WTC11 (cell line): ENCODE measurements at regions not wholly inside any gene's neighbourhood (a gene's known extent, or its start where the extent isn't known, plus 50 kb on each side); places are given as distances from the start of the nearest gene placed in this dataset.

Experiments
- ATAC-seq: fragments of 200-7000 bp; cut with Tn5 transposase; 2 replicates; pipeline ENCODE4 v1.10.0; 2021; ENCODE audit warnings: mild to moderate bottlenecking, moderate library complexity
- CTCF ChIA-PET: fragments of 300-600 bp; sonication (Branson Sonifier 250); formaldehyde crosslinking; loops from one replicate; lab custom pipeline; 2021; ENCODE audit warnings: antibody characterized with exemption; lab: Charles Lee
- POLR2A ChIA-PET: fragments of 350-600 bp; sonication (Branson Sonifier 250); formaldehyde crosslinking; loops from one replicate; lab custom pipeline; 2021; ENCODE audit warnings: antibody characterized with exemption; lab: Charles Lee
- DNase-seq: peaks from one replicate; pipeline ENCODE4 v3.0.0; 2021; ENCODE audit warnings: low spot score
- H3K27ac Mint-ChIP-seq: 2 replicates; pipeline ENCODE4 v1.8.0; 2021; ENCODE audit warnings: mixed read lengths
- H3K27me3 Mint-ChIP-seq: 2 replicates; pipeline ENCODE4 v1.8.0; 2021; ENCODE audit warnings: low read depth, mild to moderate bottlenecking, moderate library complexity, mixed read lengths
- H3K36me3 Mint-ChIP-seq: 2 replicates; pipeline ENCODE4 v1.8.0; 2021; ENCODE audit warnings: mixed read lengths
- H3K4me1 Mint-ChIP-seq: 2 replicates; pipeline ENCODE4 v1.8.0; 2022; ENCODE audit warnings: mixed read lengths
- H3K4me3 Mint-ChIP-seq: 2 replicates; pipeline ENCODE4 v1.8.0; 2021; ENCODE audit warnings: mild to moderate bottlenecking, moderate library complexity, mixed read lengths
- H3K9me3 Mint-ChIP-seq: 2 replicates; pipeline ENCODE4 v1.8.0; 2021; ENCODE audit warnings: mixed read lengths
- AFF4 ChIP-seq: sonication (generic); formaldehyde crosslinking; IDR thresholded peaks from 2 replicates; pipeline ENCODE4 v1.8.1; 2023; ENCODE audit warnings: mild to moderate bottlenecking, missing genetic modification reagents, borderline replicate concordance
- AR ChIP-seq: fragments of 250-450 bp; sonication (Bioruptor Pico); IDR thresholded peaks from 2 replicates; pipeline ENCODE4 v1.9.0; 2021; ENCODE audit warnings: mild to moderate bottlenecking
- ATF1 ChIP-seq: sonication (generic); formaldehyde crosslinking; IDR thresholded peaks from 2 replicates; pipeline ENCODE4 v1.8.1; 2023; ENCODE audit warnings: mild to moderate bottlenecking, moderate library complexity, missing genetic modification reagents
- ATF6 ChIP-seq: sonication (generic); formaldehyde crosslinking; IDR thresholded peaks from 2 replicates; pipeline ENCODE4 v1.8.1; 2023; ENCODE audit warnings: mild to moderate bottlenecking, missing genetic modification reagents
- CDX4 ChIP-seq: fragments of 250-450 bp; sonication (Bioruptor Pico); IDR thresholded peaks from 2 replicates; pipeline ENCODE4 v1.9.0; 2021; ENCODE audit warnings: moderate library complexity, mild to moderate bottlenecking, inconsistent platforms, borderline replicate concordance
- ERG ChIP-seq: fragments of 250-450 bp; sonication (Bioruptor Pico); IDR thresholded peaks from 2 replicates; pipeline ENCODE4 v1.8.0; 2021; ENCODE audit warnings: mild to moderate bottlenecking
- ETV6 ChIP-seq: sonication (generic); formaldehyde crosslinking; IDR thresholded peaks from 2 replicates; pipeline ENCODE4 v1.8.1; 2022; ENCODE audit warnings: mild to moderate bottlenecking, missing genetic modification reagents
- FOXJ3 ChIP-seq: sonication (generic); formaldehyde crosslinking; IDR thresholded peaks from 2 replicates; pipeline ENCODE4 v1.9.0; 2021; ENCODE audit warnings: missing genetic modification reagents, mild to moderate bottlenecking, borderline replicate concordance
- KAT7 ChIP-seq: sonication (generic); formaldehyde crosslinking; IDR thresholded peaks from 2 replicates; pipeline ENCODE4 v1.8.1; 2023; ENCODE audit warnings: missing genetic modification reagents, mild to moderate bottlenecking, borderline replicate concordance
- MAX ChIP-seq: sonication (generic); formaldehyde crosslinking; IDR thresholded peaks from 2 replicates; pipeline ENCODE4 v1.8.0; 2022; ENCODE audit warnings: mild to moderate bottlenecking, missing genetic modification reagents
- NFYB ChIP-seq: sonication (generic); formaldehyde crosslinking; conservative IDR thresholded peaks from 2 replicates; pipeline ENCODE4 v1.8.0; 2022; ENCODE audit warnings: low read depth, missing genetic modification reagents
- NR1H2 ChIP-seq: sonication (generic); formaldehyde crosslinking; IDR thresholded peaks from 2 replicates; pipeline ENCODE4 v1.9.0; 2021; ENCODE audit warnings: mild to moderate bottlenecking, moderate library complexity, missing genetic modification reagents
- PRRX2 ChIP-seq: fragments of 250-450 bp; sonication (Bioruptor Pico); IDR thresholded peaks from 2 replicates; pipeline ENCODE4 v1.8.0; 2021; ENCODE audit warnings: mild to moderate bottlenecking
- RELA ChIP-seq: sonication (generic); formaldehyde crosslinking; IDR thresholded peaks from 2 replicates; pipeline ENCODE4 v1.8.1; 2022; ENCODE audit warnings: missing genetic modification reagents, mild to moderate bottlenecking, borderline replicate concordance
- RORB ChIP-seq: fragments of 250-450 bp; sonication (Bioruptor Pico); IDR thresholded peaks from 2 replicates; pipeline ENCODE4 v1.9.0; 2021; ENCODE audit warnings: mild to moderate bottlenecking
- SMAD3 ChIP-seq: sonication (generic); formaldehyde crosslinking; IDR thresholded peaks from 2 replicates; pipeline ENCODE4 v1.8.0; 2022; ENCODE audit warnings: missing genetic modification reagents, mild to moderate bottlenecking, borderline replicate concordance
- TCF7 ChIP-seq: sonication (generic); formaldehyde crosslinking; IDR thresholded peaks from 2 replicates; pipeline ENCODE4 v1.8.0; 2022; ENCODE audit warnings: mild to moderate bottlenecking, low read depth, missing genetic modification reagents, moderate library complexity
- TEAD1 ChIP-seq: sonication (generic); formaldehyde crosslinking; IDR thresholded peaks from 2 replicates; pipeline ENCODE4 v1.8.0; 2022; ENCODE audit warnings: mild to moderate bottlenecking, missing genetic modification reagents
- TEAD4 ChIP-seq: sonication (generic); formaldehyde crosslinking; IDR thresholded peaks from 2 replicates; pipeline ENCODE4 v1.8.0; 2022; ENCODE audit warnings: mild to moderate bottlenecking, missing genetic modification reagents
- USF1 ChIP-seq: sonication (generic); formaldehyde crosslinking; IDR thresholded peaks from 2 replicates; pipeline ENCODE4 v1.8.0; 2022; ENCODE audit warnings: mild to moderate bottlenecking, missing genetic modification reagents
- ZBTB43 ChIP-seq: sonication (generic); formaldehyde crosslinking; IDR thresholded peaks from 2 replicates; pipeline ENCODE4 v1.8.1; 2023; ENCODE audit warnings: mild to moderate bottlenecking, missing genetic modification reagents
- ZNF219 ChIP-seq: sonication (generic); formaldehyde crosslinking; IDR thresholded peaks from 2 replicates; pipeline ENCODE4 v1.8.0; 2023; ENCODE audit warnings: missing genetic modification reagents, mild to moderate bottlenecking, borderline replicate concordance
- ZNF416 ChIP-seq: fragments of 250-450 bp; sonication (Bioruptor Pico); IDR thresholded peaks from 2 replicates; pipeline ENCODE4 v1.9.0; 2021; ENCODE audit warnings: mild to moderate bottlenecking, inconsistent platforms
- ZNF671 ChIP-seq: fragments of 250-450 bp; sonication (Bioruptor Pico); IDR thresholded peaks from 2 replicates; pipeline ENCODE4 v1.8.0; 2021; ENCODE audit warnings: mild to moderate bottlenecking

- DNase-seq (no peak), ATAC-seq (no peak)
- Mint-ChIP-seq H3K27ac (no peak overlapping the region), H3K36me3 (no peaks in the 10 kb centered on the region), H3K27me3 (no peaks in the 10 kb centered on the region), H3K4me1 (no peaks in the 10 kb centered on the region), H3K4me3 (no peak overlapping the region), H3K9me3 (no peaks in the 10 kb centered on the region)
- no peak for TF ChIP-seq KAT7 (CRISPR knock-in tag)
- TF ChIP-seq AR (CRISPR knock-in tag) = no peak
- TF ChIP-seq ZNF219 (CRISPR knock-in tag) = no peak
- TF ChIP-seq MAX = no peak
- no peak for TF ChIP-seq NFYB
- no peak for TF ChIP-seq TEAD4 (CRISPR knock-in tag)
- TF ChIP-seq SMAD3 = no peak
- ChIA-PET POLR2A (no interaction called here), CTCF (no interaction called here)
Observed at GRCh38 chr6:87875781-87876180, 171.9 kb upstream of the SPACA1 start.

- CTCF ChIA-PET = no interaction called here
- H3K9me3 Mint-ChIP-seq = peaks cover 8% of the 10 kb centered on the region
- ATAC-seq (no peak), DNase-seq (no peak)
- no peaks in the 10 kb centered on the region for H3K27me3 Mint-ChIP-seq
- H3K4me3 Mint-ChIP-seq = no peak overlapping the region
- H3K36me3 Mint-ChIP-seq = no peaks in the 10 kb centered on the region
- no peaks in the 10 kb centered on the region for H3K4me1 Mint-ChIP-seq
- POLR2A ChIA-PET = no interaction called here
- TF ChIP-seq NR1H2 (CRISPR knock-in tag) = no peak
- TF ChIP-seq ATF6 (CRISPR knock-in tag) = no peak
- no peak for TF ChIP-seq TEAD1 (CRISPR knock-in tag)
- no peak for TF ChIP-seq RELA (CRISPR knock-in tag)
- no peak for TF ChIP-seq AFF4 (CRISPR knock-in tag)
- TF ChIP-seq PRRX2 (CRISPR knock-in tag) = no peak
- TF ChIP-seq RORB (CRISPR knock-in tag) = no peak
- no peak for TF ChIP-seq USF1
- TF ChIP-seq ERG (CRISPR knock-in tag) = no peak
- no peak for TF ChIP-seq ZBTB43 (CRISPR knock-in tag)
- TF ChIP-seq ZNF671 = no peak
- no peak for TF ChIP-seq FOXJ3 (CRISPR knock-in tag)
- TF ChIP-seq TCF7 (CRISPR knock-in tag) = no peak
- TF ChIP-seq ETV6 (CRISPR knock-in tag) = no peak
- TF ChIP-seq ATF1 (CRISPR knock-in tag) = no peak
- no peak for TF ChIP-seq ZNF416 (CRISPR knock-in tag)
- TF ChIP-seq CDX4 (CRISPR knock-in tag) = no peak
- no peak overlapping the region for H3K27ac Mint-ChIP-seq
Observed at GRCh38 chr6:87873556-87873955, 171.5 kb upstream of the AKIRIN2 start.
